ENCODE measurements at regions not wholly inside any gene's neighbourhood (a gene's known extent, or its start where the extent isn't known, plus 50 kb on each side); places are given as distances from the start of the nearest gene placed in this dataset.

DNA sequence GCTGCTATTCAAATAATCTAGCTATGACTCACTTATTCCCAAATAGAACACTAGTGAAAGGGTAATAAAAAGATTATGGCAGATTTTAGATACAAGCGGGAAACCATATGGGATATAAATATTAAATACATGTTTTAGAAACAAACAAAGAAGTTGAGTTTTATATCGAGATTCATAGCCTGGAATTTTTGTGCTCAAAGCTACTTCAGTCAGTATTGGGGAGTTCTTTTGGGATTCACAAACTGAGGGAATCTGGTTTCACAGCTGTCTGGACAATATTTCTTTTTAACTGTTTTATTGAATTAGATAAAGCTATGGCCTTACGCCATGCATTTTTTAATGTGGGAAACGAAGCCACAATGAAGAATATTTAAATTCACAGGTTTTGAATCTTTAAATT is 257.1 kb upstream of the PCDH20 start:
- no peak overlapping the region for H3K9ac ChIP-seq (ENCODE audit: low read depth in 1 of 2, low read length in 2 of 2)
- no peaks in the 10 kb centered on the region for H3K9me3 ChIP-seq (ENCODE audit: control insufficient read depth in 4 of 4, low read length in 3 of 4)
- no peak overlapping the region for H3K4me3 ChIP-seq (ENCODE audit: low read depth in 1 of 3, low read length in 3 of 3)
- DNase-seq (ENCODE audit: low spot score) = no peak
- no peaks in the 10 kb centered on the region for H3K4me1 ChIP-seq (ENCODE audit: control insufficient read depth in 4 of 4, insufficient read depth in 4 of 4, low read length in 3 of 4)
- no peaks in the 10 kb centered on the region for H3K27me3 ChIP-seq (ENCODE audit: control insufficient read depth in 4 of 4, insufficient read depth in 4 of 4, low read length in 3 of 4)
- TF ChIP-seq FOXA1 (IDR thresholded peaks at IDR 0.05) = no peak
- TF ChIP-seq YY1 (IDR thresholded peaks at IDR 0.05) = no peak
- no peak for TF ChIP-seq RXRA (IDR thresholded peaks at IDR 0.05)
- TF ChIP-seq, protein P1, sequence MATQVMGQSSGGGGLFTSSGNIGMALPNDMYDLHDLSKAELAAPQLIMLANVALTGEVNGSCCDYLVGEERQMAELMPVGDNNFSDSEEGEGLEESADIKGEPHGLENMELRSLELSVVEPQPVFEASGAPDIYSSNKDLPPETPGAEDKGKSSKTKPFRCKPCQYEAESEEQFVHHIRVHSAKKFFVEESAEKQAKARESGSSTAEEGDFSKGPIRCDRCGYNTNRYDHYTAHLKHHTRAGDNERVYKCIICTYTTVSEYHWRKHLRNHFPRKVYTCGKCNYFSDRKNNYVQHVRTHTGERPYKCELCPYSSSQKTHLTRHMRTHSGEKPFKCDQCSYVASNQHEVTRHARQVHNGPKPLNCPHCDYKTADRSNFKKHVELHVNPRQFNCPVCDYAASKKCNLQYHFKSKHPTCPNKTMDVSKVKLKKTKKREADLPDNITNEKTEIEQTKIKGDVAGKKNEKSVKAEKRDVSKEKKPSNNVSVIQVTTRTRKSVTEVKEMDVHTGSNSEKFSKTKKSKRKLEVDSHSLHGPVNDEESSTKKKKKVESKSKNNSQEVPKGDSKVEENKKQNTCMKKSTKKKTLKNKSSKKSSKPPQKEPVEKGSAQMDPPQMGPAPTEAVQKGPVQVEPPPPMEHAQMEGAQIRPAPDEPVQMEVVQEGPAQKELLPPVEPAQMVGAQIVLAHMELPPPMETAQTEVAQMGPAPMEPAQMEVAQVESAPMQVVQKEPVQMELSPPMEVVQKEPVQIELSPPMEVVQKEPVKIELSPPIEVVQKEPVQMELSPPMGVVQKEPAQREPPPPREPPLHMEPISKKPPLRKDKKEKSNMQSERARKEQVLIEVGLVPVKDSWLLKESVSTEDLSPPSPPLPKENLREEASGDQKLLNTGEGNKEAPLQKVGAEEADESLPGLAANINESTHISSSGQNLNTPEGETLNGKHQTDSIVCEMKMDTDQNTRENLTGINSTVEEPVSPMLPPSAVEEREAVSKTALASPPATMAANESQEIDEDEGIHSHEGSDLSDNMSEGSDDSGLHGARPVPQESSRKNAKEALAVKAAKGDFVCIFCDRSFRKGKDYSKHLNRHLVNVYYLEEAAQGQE (IDR thresholded peaks at IDR 0.05) = no peak
- TF ChIP-seq HNF4A (conservative IDR thresholded peaks at IDR 0.05) = no peak
- no peak for TF ChIP-seq EGR1 (IDR thresholded peaks at IDR 0.05; ENCODE audit: low read depth in 2 of 2)
- no peak for TF ChIP-seq FOXA2 (IDR thresholded peaks at IDR 0.05)
- TF ChIP-seq HNF4G (IDR thresholded peaks at IDR 0.05) = no peak
- no peak for TF ChIP-seq SP1 (IDR thresholded peaks at IDR 0.05)
- TF ChIP-seq TAF1 (conservative IDR thresholded peaks at IDR 0.05) = no peak
- TF ChIP-seq, protein P2, sequence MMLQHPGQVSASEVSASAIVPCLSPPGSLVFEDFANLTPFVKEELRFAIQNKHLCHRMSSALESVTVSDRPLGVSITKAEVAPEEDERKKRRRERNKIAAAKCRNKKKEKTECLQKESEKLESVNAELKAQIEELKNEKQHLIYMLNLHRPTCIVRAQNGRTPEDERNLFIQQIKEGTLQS (IDR thresholded peaks at IDR 0.05) = no peak
- TF ChIP-seq GABPA (IDR thresholded peaks at IDR 0.05 in 1 of 2, conservative IDR thresholded peaks at IDR 0.05 in 1 of 2) = no peak
- TF ChIP-seq ZBTB33 (IDR thresholded peaks at IDR 0.05) = no peak
- TF ChIP-seq MAX (IDR thresholded peaks at IDR 0.05) = no peak
- no peaks in the 10 kb centered on the region for H3K36me3 ChIP-seq (ENCODE audit: control insufficient read depth in 4 of 4, insufficient read depth in 3 of 4, low read depth in 1 of 4, low read length in 3 of 4)
- no peak overlapping the region for H3K27ac ChIP-seq (ENCODE audit: low read depth in 1 of 2, low read length in 2 of 2)
- 89% methylated on average over 4 of the region's 4 CpGs for WGBS

GRCh38 chr13:61670384-61671161 is 254.9 kb upstream of the PCDH20 start:
- no peaks in the 10 kb centered on the region for H3K36me3 ChIP-seq (ENCODE audit: control insufficient read depth in 4 of 4, insufficient read depth in 3 of 4, low read depth in 1 of 4, low read length in 3 of 4)
- no peaks in the 10 kb centered on the region for H3K4me1 ChIP-seq (ENCODE audit: control insufficient read depth in 4 of 4, insufficient read depth in 4 of 4, low read length in 3 of 4)
- H3K9ac ChIP-seq (ENCODE audit: low read depth in 1 of 2, low read length in 2 of 2) = no peak overlapping the region
- TF ChIP-seq, protein P1 (IDR thresholded peaks at IDR 0.05) = no peak
- no peaks in the 10 kb centered on the region for H3K27me3 ChIP-seq (ENCODE audit: control insufficient read depth in 4 of 4, insufficient read depth in 4 of 4, low read length in 3 of 4)
- 92% methylated on average over 19 of the region's 19 CpGs for WGBS
- H3K9me3 ChIP-seq (ENCODE audit: control insufficient read depth in 4 of 4, low read length in 3 of 4) = no peaks in the 10 kb centered on the region
- no peak for DNase-seq (ENCODE audit: low spot score)
- no peak overlapping the region for H3K27ac ChIP-seq (ENCODE audit: low read depth in 1 of 2, low read length in 2 of 2)
- H3K4me3 ChIP-seq (ENCODE audit: low read depth in 1 of 3, low read length in 3 of 3) = no peak overlapping the region

Data from liver (tissue), 7 donors.